HG03565 (cell line): ENCODE measurements at regions not wholly inside any gene's neighbourhood (a gene's known extent, or its start where the extent isn't known, plus 50 kb on each side); places are given as distances from the start of the nearest gene placed in this dataset.

Experiments
- ATAC-seq: cut with Tn5 transposase; IDR thresholded peaks from one replicate; pipeline ENCODE4 v1.9.1; 2021; ENCODE audit warnings: mild to moderate bottlenecking, moderate library complexity; ENCODE audit not compliant: unreplicated experiment

DNA sequence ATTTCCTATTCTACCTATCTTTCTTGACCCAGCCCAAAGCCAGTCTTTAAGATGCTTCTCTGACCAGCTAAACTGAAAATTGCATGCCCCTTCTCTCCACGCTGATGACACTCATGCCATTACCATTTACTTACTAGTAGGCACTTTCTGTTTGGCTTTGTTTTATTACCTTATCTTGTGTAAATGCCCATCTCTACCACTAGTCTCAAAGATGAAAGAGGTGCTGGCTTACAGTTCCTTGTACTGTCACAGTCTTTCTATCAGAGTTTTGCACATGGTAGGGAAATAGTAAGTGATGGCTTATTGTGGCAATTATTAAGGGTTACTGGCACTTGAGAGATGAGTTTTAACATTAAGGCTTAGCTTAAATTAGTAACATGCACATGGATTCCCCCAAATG, 352.1 kb downstream of the RBM43 start:
- no peak for ATAC-seq

GRCh38 chr2:150909090-150909489, 352.6 kb downstream of the RBM43 start:
- no peak for ATAC-seq

DNA sequence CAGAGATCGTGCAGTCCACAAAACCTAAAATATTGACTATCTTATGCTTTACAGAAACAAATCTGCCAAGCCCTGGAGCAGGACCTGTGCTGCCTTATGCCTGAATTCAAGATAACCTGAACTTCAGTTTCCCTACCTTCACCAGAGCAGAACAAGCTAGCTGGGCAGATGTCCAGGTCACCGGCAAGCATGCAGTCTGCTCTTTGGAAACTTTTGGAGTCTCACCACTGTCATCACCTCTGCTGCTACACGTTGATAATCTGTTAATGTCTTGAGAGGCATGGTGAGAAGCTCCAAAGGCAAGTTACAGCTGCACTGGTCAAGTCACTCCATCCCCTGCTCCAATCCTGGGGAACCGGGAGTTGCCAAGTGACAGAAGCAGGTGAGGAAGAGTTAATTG, 354.2 kb downstream of the RBM43 start:
- ATAC-seq: no peak

DNA sequence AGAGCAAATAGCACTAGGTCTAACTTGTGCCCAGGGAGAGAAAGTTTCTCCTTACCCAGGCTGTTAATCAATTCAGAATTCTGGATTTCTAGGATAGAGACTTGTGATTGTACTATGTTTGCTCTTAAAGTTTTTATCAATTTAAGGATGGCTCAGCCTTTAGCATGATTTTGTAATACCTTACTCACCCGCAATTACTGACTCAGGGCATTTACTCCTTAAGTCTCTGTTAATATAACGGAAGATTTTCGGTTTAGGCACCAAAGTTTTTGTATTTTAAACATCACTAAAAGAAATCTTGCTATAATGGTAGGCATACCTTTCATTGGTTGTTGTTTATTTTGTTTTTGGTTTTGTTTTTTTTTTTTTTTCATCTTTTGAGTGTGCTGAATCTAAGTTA, 358.2 kb downstream of the RBM43 start:
- ATAC-seq: no peak

- no peak for ATAC-seq
Observed at GRCh38 chr2:150903055-150903454, 358.6 kb downstream of the RBM43 start.

DNA sequence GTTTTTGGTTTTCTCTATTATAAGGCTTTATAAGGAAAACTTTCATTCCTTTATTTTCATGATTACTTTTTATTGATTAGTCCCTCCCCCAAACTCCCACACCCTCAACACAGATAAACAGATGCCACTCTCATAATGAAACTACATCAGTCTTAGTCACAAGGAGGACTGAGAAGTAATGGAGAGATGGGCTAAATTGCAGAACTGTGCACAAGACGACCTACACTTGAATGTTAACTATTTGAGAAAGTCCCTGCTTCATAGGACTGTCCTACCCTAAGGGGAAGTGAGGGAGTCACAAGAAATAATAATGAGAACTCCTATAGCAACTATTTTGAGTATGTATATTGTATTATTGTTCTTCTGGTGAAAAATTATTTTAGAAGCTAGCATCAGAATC, 360.8 kb downstream of the RBM43 start:
- peak; percentile 57 for ATAC-seq

DNA sequence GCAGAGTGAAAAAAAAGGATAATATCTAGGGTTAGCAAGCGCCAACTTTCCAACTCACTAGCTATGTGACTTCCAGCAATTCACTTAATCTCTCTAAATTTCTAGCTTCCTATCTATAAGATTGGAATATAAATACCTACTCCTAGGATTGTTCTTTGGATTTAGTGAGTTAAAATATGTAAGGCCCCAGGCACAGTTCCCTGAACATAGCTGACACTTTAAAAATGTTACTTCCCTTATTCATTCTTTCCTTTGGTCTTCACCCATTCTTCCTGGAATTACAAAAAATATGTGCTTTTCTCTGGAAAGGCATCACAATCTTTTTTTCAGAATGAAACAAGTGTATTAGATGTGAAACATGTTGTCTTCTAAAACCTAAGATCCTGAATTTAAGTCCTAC, 365.7 kb downstream of the RBM43 start:
- no peak for ATAC-seq

DNA sequence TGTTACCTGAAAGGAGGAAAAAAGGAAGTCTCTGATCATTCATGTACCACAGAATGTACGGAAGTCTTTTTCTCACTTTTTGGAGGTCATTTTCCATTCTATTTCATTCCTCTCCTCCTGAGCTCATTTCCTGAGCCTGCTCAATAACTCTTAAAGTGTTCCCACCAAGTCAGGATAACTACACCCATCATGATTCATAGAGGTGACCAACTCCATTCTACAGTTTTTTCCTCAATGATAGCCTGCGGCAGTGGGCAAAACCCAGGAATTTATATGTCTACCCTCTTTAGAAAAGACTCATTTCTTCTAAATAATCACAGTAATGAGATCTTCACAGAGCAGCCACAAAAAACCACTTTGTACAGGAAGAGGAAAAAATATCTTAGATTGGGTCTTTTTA, 372.5 kb downstream of the RBM43 start:
- no peak for ATAC-seq

DNA sequence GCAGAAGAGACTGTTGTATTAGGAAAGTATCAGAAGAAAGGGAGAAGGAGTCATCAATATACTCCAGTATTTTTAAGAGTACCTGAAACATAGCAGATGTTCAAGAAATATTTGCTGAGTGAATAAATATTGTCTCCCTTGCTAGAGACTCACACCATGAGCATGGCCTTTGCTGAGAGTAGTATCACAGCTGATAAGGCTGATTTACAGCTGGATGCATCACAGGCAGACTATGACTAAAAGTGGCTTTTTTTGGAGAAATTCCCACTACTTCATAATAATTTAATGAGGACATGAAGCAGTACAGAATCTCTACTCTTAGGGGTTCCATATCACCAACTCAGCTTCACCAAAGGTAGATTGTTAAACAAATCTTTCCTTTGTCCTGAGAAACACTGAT, 373.3 kb downstream of the RBM43 start:
- ATAC-seq: no peak

- ATAC-seq: no peak
Observed at GRCh38 chr2:150887926-150888325, 373.7 kb downstream of the RBM43 start.

GRCh38 chr2:150885774-150886386, 375.8 kb downstream of the RBM43 start:
- ATAC-seq: no peak

DNA sequence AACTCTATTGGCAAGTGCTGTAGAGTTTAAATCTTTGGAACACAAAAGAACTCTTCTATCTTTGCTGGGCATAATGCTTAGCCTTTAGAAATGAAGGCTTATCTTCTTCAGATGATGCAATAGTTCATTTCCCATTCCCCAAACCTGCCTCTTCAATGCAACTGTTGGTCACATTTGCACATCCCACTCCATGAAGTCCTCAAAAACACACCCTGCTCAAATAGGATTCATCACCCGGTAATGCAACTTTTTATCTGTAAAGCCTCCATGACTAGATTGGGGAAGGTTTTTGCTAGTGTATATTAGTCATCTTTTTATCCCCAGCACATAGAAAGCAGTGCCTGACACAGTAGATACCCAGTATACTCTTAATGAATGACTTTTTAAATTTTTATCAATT, 376.4 kb downstream of the RBM43 start:
- no peak for ATAC-seq

DNA sequence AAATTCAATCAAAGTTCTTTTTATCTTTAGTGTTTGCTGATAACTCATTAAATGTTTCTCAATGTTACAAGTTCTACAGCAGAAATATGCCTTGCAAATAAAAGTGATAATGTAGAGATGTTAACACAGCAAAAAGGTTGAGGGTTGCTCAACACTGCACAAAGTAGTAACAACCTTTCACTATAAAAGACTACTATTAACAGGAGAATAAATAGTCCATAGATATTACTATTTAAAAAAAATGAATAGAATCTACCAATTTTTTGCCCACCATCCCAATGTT, 378.1 kb downstream of the RBM43 start:
- ATAC-seq: no peak

- no peak for ATAC-seq
Observed at GRCh38 chr2:150882751-150883612, 378.7 kb downstream of the RBM43 start.

GRCh38 chr2:150880986-150881385, 380.7 kb downstream of the RBM43 start:
- no peak for ATAC-seq

GRCh38 chr2:150878356-150878755, 383.3 kb downstream of the RBM43 start:
- no peak for ATAC-seq

DNA sequence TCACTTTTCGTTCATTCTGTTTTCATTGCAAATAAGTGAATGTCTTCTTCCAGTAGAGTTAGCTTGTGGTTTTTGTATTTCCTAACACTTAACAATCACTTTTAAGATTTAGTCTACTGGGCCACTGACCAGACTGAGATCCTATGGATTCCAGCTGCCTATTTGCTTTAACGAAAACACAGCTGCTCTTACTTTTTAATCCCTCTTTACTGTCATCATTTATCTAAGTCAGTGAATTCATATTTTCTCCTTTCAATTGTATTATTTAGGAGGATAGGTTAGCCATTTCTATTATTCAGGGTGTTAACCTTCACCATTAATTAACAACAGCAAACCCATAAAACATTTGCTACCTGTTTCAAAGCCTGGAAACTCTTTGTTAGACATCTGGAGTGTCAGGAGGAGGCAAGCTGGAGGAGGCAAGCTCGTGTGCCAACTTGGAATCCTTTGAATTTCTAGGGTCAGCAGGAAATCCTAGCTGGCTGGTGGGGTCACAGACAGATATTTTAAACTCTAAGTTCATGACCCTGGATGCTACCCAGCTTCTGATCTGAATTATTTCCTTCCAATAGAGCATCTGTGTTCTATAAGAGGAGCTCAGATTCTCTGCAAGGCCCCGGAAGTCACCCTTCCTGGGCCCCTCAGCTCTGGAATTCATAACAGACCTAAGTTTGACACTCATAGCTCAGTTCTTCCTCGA, 385.3 kb downstream of the RBM43 start:
- no peak for ATAC-seq

DNA sequence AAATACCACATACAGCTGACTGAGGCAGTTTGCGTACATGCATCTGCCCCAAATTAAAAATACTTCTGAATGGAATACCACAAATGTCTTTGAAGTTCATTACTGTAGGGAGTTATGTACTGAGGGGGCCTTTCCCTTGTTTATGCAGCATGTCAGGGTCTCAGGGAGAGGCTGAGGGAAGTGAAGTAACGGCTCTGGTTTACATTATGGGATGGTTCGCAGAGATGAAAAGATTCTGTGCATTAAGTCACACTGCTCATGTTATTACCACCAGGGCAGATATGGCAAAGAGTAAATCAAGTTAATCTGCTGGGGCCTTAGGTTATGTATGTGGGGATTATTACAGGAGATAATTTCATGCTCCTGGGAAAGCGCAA, 385.9 kb upstream of the RND3 start:
- ATAC-seq: no peak

DNA sequence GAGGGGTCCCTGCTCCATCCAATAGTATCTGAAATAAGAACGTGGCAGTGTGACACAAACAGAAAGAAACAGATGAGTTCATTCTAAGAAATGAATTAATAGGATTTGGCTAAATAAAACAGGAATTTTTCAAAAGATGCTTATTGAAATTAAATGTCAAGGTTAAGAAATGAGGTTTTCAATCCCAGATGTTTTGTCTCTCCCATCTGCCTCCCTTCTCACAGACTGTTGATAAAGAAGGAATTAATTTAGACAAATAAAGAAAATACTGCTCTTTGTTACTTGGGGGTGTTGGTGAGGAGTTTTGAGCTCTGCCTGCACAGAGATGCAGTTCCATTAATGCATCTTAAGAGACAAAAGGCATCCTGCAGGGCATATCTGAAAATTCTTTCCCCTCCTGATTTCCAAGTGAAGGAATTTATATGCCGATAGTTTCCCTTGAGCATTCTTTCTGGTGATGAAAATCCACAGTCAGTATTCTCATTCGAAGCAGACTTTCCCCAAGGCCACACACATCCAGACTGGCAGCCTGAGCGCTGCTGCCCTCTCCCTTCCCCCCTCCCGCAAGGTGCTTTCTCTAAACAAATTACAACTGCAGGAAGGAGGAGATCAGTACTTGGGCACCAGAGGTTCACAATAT, 385.4 kb upstream of the RND3 start:
- ATAC-seq: no peak

DNA sequence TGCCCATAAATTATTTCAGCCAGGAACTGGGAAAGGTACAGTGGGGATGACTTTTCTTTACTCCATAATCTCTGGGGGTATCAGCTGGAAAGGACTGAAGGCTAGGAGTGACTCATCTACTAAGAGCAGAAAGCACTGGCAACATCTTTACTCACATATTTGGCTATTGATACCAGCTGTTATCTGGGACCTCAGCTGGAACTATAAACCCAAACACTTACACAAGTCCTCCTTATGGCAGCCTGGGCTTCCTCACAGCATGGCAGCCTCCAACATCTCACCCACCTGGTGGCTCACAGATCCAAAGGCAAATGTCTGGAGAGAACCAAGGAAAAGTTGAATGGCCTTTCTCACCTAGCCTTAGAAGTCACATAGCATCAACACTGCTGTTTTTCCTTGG, 379.0 kb upstream of the RND3 start:
- no peak for ATAC-seq

- ATAC-seq: no peak
Observed at GRCh38 chr2:150863691-150864090, 376.2 kb upstream of the RND3 start.

GRCh38 chr2:150860301-150860700, 372.8 kb upstream of the RND3 start:
- ATAC-seq: no peak
